HEK293 (cell line): ENCODE measurements at regions not wholly inside any gene's neighbourhood (a gene's known extent, or its start where the extent isn't known, plus 50 kb on each side); places are given as distances from the start of the nearest gene placed in this dataset.

Experiments used
- CTCF ChIP-seq: fragments of 450-650 bp; formaldehyde crosslinking; IDR thresholded peaks from 2 replicates; pipeline ENCODE4 v1.5.1; 2016; ENCODE audit warnings: missing biosample characterization, missing genetic modification characterization
- GLIS1 ChIP-seq: fragments of 450-650 bp; formaldehyde crosslinking; IDR thresholded peaks from 2 replicates; pipeline ENCODE4 v1.5.1; 2016; ENCODE audit warnings: missing biosample characterization, missing genetic modification characterization
- HOXA7 ChIP-seq: sonication (generic); formaldehyde crosslinking; IDR thresholded peaks from 2 replicates; pipeline ENCODE4 v1.8.1; 2022; ENCODE audit warnings: missing genetic modification reagents, borderline replicate concordance
- MYNN ChIP-seq: fragments of 450-650 bp; formaldehyde crosslinking; IDR thresholded peaks from 2 replicates; pipeline ENCODE4 v1.5.1; 2016; ENCODE audit warnings: missing biosample characterization, missing genetic modification characterization, borderline replicate concordance
- REPIN1 ChIP-seq: fragments of 450-650 bp; formaldehyde crosslinking; IDR thresholded peaks from 2 replicates; pipeline ENCODE4 v1.5.1; 2017; ENCODE audit warnings: missing biosample characterization, missing genetic modification characterization, low read depth
- SETDB1 ChIP-seq: IDR thresholded peaks from one replicate; pipeline ENCODE4 v1.6.1; 2017; ENCODE audit warnings: mild to moderate bottlenecking, low read length, moderate library complexity, mixed read lengths; ENCODE audit not compliant: insufficient read length
- ZBTB1 ChIP-seq: fragments of 450-650 bp; formaldehyde crosslinking; IDR thresholded peaks from 2 replicates; pipeline ENCODE4 v1.5.1; 2016; ENCODE audit warnings: missing biosample characterization, missing genetic modification characterization
- ZNF10 ChIP-seq: fragments of 450-650 bp; formaldehyde crosslinking; IDR thresholded peaks from 2 replicates; pipeline ENCODE4 v1.5.1; 2017; ENCODE audit warnings: missing biosample characterization, missing genetic modification characterization
- ZNF121 ChIP-seq: fragments of 450-650 bp; formaldehyde crosslinking; IDR thresholded peaks from 2 replicates; pipeline ENCODE4 v1.5.1; 2016; ENCODE audit warnings: missing biosample characterization, missing genetic modification characterization
- ZNF140 ChIP-seq: fragments of 450-650 bp; formaldehyde crosslinking; IDR thresholded peaks from 2 replicates; pipeline ENCODE4 v1.5.1; 2016; ENCODE audit warnings: missing biosample characterization, missing genetic modification characterization
- ZNF274 ChIP-seq, 2 experiments: fragments of 200-500 bp in 1 of 2; fragments of 450-650 bp in 1 of 2; sonication (Bioruptor generic) in 1 of 2; formaldehyde crosslinking in 1 of 2; IDR thresholded peaks; 2 replicates each; pipeline versions ENCODE4 v1.5.1 to v1.6.1; 2014 to 2016; ENCODE audit warnings: borderline replicate concordance in 1 of 2, inconsistent platforms in 1 of 2, low read length in 1 of 2, missing biosample characterization in 1 of 2, missing genetic modification characterization in 1 of 2
- ZNF416 ChIP-seq: fragments of 450-650 bp; formaldehyde crosslinking; IDR thresholded peaks from 2 replicates; pipeline ENCODE4 v1.5.1; 2016; ENCODE audit warnings: missing biosample characterization, missing genetic modification characterization
- ZNF423 ChIP-seq: fragments of 450-650 bp; formaldehyde crosslinking; IDR thresholded peaks from 2 replicates; pipeline ENCODE4 v1.5.1; 2016; ENCODE audit warnings: missing biosample characterization, missing genetic modification characterization
- ZNF776 ChIP-seq: fragments of 450-650 bp; formaldehyde crosslinking; IDR thresholded peaks from 2 replicates; pipeline ENCODE4 v1.5.0; 2017; ENCODE audit warnings: missing biosample characterization, missing genetic modification characterization, borderline replicate concordance

- TF ChIP-seq ZNF140 (tag by site-specific recombination) (no peak), ZBTB1 (no peak), HOXA7 (no peak), ZNF423 (no peak), ZNF121 (tag by site-specific recombination) (no peak), CTCF (tag by site-specific recombination) (no peak), REPIN1 (tag by site-specific recombination) (no peak), ZNF10 (no peak), GLIS1 (tag by site-specific recombination) (no peak), ZNF776 (no peak), SETDB1 (no peak), MYNN (no peak), ZNF274 (IDR thresholded peaks at IDR 0.05; ENCODE audit: low read length) (no peak), ZNF274 (tag by site-specific recombination; IDR thresholded peaks at IDR 0.05; ENCODE audit: borderline replicate concordance) (no peak), ZNF416 (tag by site-specific recombination) (no peak)
Observed at GRCh38 chr3:83131236-83131635, 1369.8 kb upstream of the GBE1 start.
